ENCODE measurements at regions not wholly inside any gene's neighbourhood (a gene's known extent, or its start where the extent isn't known, plus 50 kb on each side); places are given as distances from the start of the nearest gene placed in this dataset.

- Histone ChIP-seq H3K27me3 (ENCODE audit: control insufficient read depth, insufficient read depth, low read length) (no peaks in the 10 kb centered on the region), H3K9me3 (ENCODE audit: control insufficient read depth, insufficient read depth, low read depth, low read length) (no peaks in the 10 kb centered on the region), H3K27ac (ENCODE audit: low read length) (no peak overlapping the region), H3K4me1 (ENCODE audit: control insufficient read depth, insufficient read depth, low read length) (no peaks in the 10 kb centered on the region), H3K36me3 (ENCODE audit: control insufficient read depth, insufficient read depth, low read length) (no peaks in the 10 kb centered on the region), H3K4me3 (ENCODE audit: low read depth in 2 of 2, low read length in 2 of 2) (no peak overlapping the region)
- no peak for TF ChIP-seq CTCF (IDR thresholded peaks at IDR 0.05)
- no peak for TF ChIP-seq REST (IDR thresholded peaks at IDR 0.05; ENCODE audit: insufficient read depth in 1 of 2, low read depth in 2 of 2, low read length in 1 of 2)
- no peak for TF ChIP-seq POLR2AphosphoS5 (IDR thresholded peaks at IDR 0.05; ENCODE audit: low read depth, low read length)
- TF ChIP-seq TCF7L2 (IDR thresholded peaks at IDR 0.05; ENCODE audit: low read depth, low read length) = no peak
- TF ChIP-seq SIN3A (IDR thresholded peaks at IDR 0.05; ENCODE audit: borderline replicate concordance, insufficient read depth, low read depth, low read length) = no peak
- CTCF ChIA-PET = no interaction called here
- DNase-seq (ENCODE audit: low read depth, low spot score) = no peak
- POLR2A ChIA-PET = no interaction called here
- in situ Hi-C loops (cut with HindIII; ENCODE audit: low pct_unique_long_range_greater_than_20kb, low sequenced_read_pairs) = no loop called here
- no TSS peak for BruUV-seq (replicated peaks)
- intact Hi-C loops (cut with micrococcal nuclease; ENCODE audit: unreplicated experiment) = no loop called here
- ATAC-seq = no peak
These were observed 221.5 kb upstream of the MPDZ start for GRCh38 chr9:13501018-13501417.

GRCh38 chr9:13500034-13500433, 220.5 kb upstream of the MPDZ start:
- CTCF ChIA-PET = no interaction called here

More at GRCh38 chr9:13500034-13500433, 220.5 kb upstream of the MPDZ start:
- no peak for TF ChIP-seq SIN3A (IDR thresholded peaks at IDR 0.05; ENCODE audit: borderline replicate concordance, insufficient read depth, low read depth, low read length)
- no peak for TF ChIP-seq REST (IDR thresholded peaks at IDR 0.05; ENCODE audit: insufficient read depth in 1 of 2, low read depth in 2 of 2, low read length in 1 of 2)
- no peak for TF ChIP-seq POLR2AphosphoS5 (IDR thresholded peaks at IDR 0.05; ENCODE audit: low read depth, low read length)
- TF ChIP-seq TCF7L2 (IDR thresholded peaks at IDR 0.05; ENCODE audit: low read depth, low read length) = no peak
- no peak for TF ChIP-seq CTCF (IDR thresholded peaks at IDR 0.05)
- no peak overlapping the region for H3K27ac ChIP-seq (ENCODE audit: low read length)
- in situ Hi-C loops (cut with HindIII; ENCODE audit: low pct_unique_long_range_greater_than_20kb, low sequenced_read_pairs) = no loop called here
- H3K36me3 ChIP-seq (ENCODE audit: control insufficient read depth, insufficient read depth, low read length) = no peaks in the 10 kb centered on the region
- DNase-seq (ENCODE audit: low read depth, low spot score) (no peak), ATAC-seq (no peak)
- no TSS peak for BruUV-seq (replicated peaks)
- no peaks in the 10 kb centered on the region for H3K9me3 ChIP-seq (ENCODE audit: control insufficient read depth, insufficient read depth, low read depth, low read length)
- H3K27me3 ChIP-seq (ENCODE audit: control insufficient read depth, insufficient read depth, low read length) = no peaks in the 10 kb centered on the region
- no peak overlapping the region for H3K4me3 ChIP-seq (ENCODE audit: low read depth in 2 of 2, low read length in 2 of 2)
- intact Hi-C loops (cut with micrococcal nuclease; ENCODE audit: unreplicated experiment) = no loop called here
- H3K4me1 ChIP-seq (ENCODE audit: control insufficient read depth, insufficient read depth, low read length) = no peaks in the 10 kb centered on the region
- POLR2A ChIA-PET = no interaction called here
